ENCODE measurements at regions not wholly inside any gene's neighbourhood (a gene's known extent, or its start where the extent isn't known, plus 50 kb on each side); places are given as distances from the start of the nearest gene placed in this dataset.

GRCh38 chr15:81929557-81929956, 116.3 kb downstream of the MEX3B start:
- Histone ChIP-seq H4K91ac (ENCODE audit: low read depth, low read length) (no peak overlapping the region), H2AFZ (ENCODE audit: insufficient read depth, low read length, poor library complexity) (no peak overlapping the region), H3K9ac (ENCODE audit: low read length) (no peak overlapping the region), H3K27me3 (ENCODE audit: insufficient read depth, low read length) (no peaks in the 10 kb centered on the region), H2BK12ac (ENCODE audit: low read length) (no peak overlapping the region), H3K23ac (ENCODE audit: low read length) (no peak overlapping the region), H3K14ac (ENCODE audit: low read length) (no peak overlapping the region), H3K4me3 (ENCODE audit: low read depth, low read length) (no peak overlapping the region), H3K9me3 (ENCODE audit: insufficient read depth, low read depth, low read length) (peaks cover 1% of the 10 kb centered on the region), H3K36me3 (ENCODE audit: control insufficient read depth in 1 of 2, insufficient read depth in 2 of 2, low read length in 2 of 2) (no peaks in the 10 kb centered on the region), H3K79me2 (ENCODE audit: control insufficient read depth, insufficient read depth, low read length, poor library complexity) (no peaks in the 10 kb centered on the region), H2BK120ac (ENCODE audit: insufficient read depth, low read length, poor library complexity) (no peak overlapping the region), H3K79me1 (ENCODE audit: low read length) (no peaks in the 10 kb centered on the region), H2AK5ac (ENCODE audit: low read length) (no peak overlapping the region), H4K12ac (ENCODE audit: low read depth, low read length) (no peak overlapping the region), H3K4ac (ENCODE audit: low read depth, low read length) (no peak overlapping the region), H3K4me1 (ENCODE audit: control insufficient read depth in 1 of 2, insufficient read depth in 2 of 2, low read length in 2 of 2) (no peaks in the 10 kb centered on the region), H3K4me2 (ENCODE audit: low read length) (no peak overlapping the region), H3K27ac (ENCODE audit: low read depth, low read length) (no peak overlapping the region), H3K18ac (ENCODE audit: low read length) (no peak overlapping the region), H4K8ac (ENCODE audit: low read depth, low read length) (no peak overlapping the region), H2BK5ac (ENCODE audit: low read depth, low read length, poor library complexity) (no peak overlapping the region)
- DNase-seq: peak in 1 of 2 donors; percentile 51
- WGBS (ENCODE audit: extremely low coverage, insufficient coverage, insufficient read length): no CpG with 5 or more reads among the region's 3 CpGs

GRCh38 chr15:81926981-81927380, 118.8 kb downstream of the MEX3B start:
- Histone ChIP-seq H2AFZ (ENCODE audit: insufficient read depth, low read length, poor library complexity) (no peak overlapping the region), H3K36me3 (ENCODE audit: control insufficient read depth in 1 of 2, insufficient read depth in 2 of 2, low read length in 2 of 2) (no peaks in the 10 kb centered on the region), H3K27me3 (ENCODE audit: insufficient read depth, low read length) (no peaks in the 10 kb centered on the region), H4K12ac (ENCODE audit: low read depth, low read length) (no peak overlapping the region), H2BK5ac (ENCODE audit: low read depth, low read length, poor library complexity) (no peak overlapping the region), H2BK120ac (ENCODE audit: insufficient read depth, low read length, poor library complexity) (no peak overlapping the region), H4K8ac (ENCODE audit: low read depth, low read length) (no peak overlapping the region), H3K9ac (ENCODE audit: low read length) (no peak overlapping the region), H3K79me2 (ENCODE audit: control insufficient read depth, insufficient read depth, low read length, poor library complexity) (no peaks in the 10 kb centered on the region), H4K91ac (ENCODE audit: low read depth, low read length) (no peak overlapping the region), H3K79me1 (ENCODE audit: low read length) (no peaks in the 10 kb centered on the region), H3K27ac (ENCODE audit: low read depth, low read length) (no peak overlapping the region), H3K23ac (ENCODE audit: low read length) (no peak overlapping the region), H3K4me1 (ENCODE audit: control insufficient read depth in 1 of 2, insufficient read depth in 2 of 2, low read length in 2 of 2) (no peaks in the 10 kb centered on the region), H3K9me3 (ENCODE audit: insufficient read depth, low read depth, low read length) (peaks cover 1% of the 10 kb centered on the region), H3K4me2 (ENCODE audit: low read length) (no peak overlapping the region), H3K18ac (ENCODE audit: low read length) (no peak overlapping the region), H2BK12ac (ENCODE audit: low read length) (no peak overlapping the region), H2AK5ac (ENCODE audit: low read length) (no peak overlapping the region), H3K4ac (ENCODE audit: low read depth, low read length) (no peak overlapping the region), H3K4me3 (ENCODE audit: low read depth, low read length) (no peak overlapping the region), H3K14ac (ENCODE audit: low read length) (no peak overlapping the region)
- no CpG with 5 or more reads among the region's 6 CpGs for WGBS (ENCODE audit: extremely low coverage, insufficient coverage, insufficient read length)
- no peak for DNase-seq

- Histone ChIP-seq H3K27ac (ENCODE audit: low read depth, low read length) (no peak overlapping the region), H3K79me1 (ENCODE audit: low read length) (no peaks in the 10 kb centered on the region), H3K9me3 (ENCODE audit: insufficient read depth, low read depth, low read length) (peaks cover 3% of the 10 kb centered on the region), H3K23ac (ENCODE audit: low read length) (no peak overlapping the region), H3K4me3 (ENCODE audit: low read depth, low read length) (no peak overlapping the region), H3K9ac (ENCODE audit: low read length) (no peak overlapping the region), H4K91ac (ENCODE audit: low read depth, low read length) (no peak overlapping the region), H3K4ac (ENCODE audit: low read depth, low read length) (no peak overlapping the region), H2AFZ (ENCODE audit: insufficient read depth, low read length, poor library complexity) (no peak overlapping the region), H2BK120ac (ENCODE audit: insufficient read depth, low read length, poor library complexity) (no peak overlapping the region), H4K12ac (ENCODE audit: low read depth, low read length) (no peak overlapping the region), H2BK12ac (ENCODE audit: low read length) (no peak overlapping the region), H3K27me3 (ENCODE audit: insufficient read depth, low read length) (no peaks in the 10 kb centered on the region), H3K18ac (ENCODE audit: low read length) (no peak overlapping the region), H2AK5ac (ENCODE audit: low read length) (no peak overlapping the region), H2BK5ac (ENCODE audit: low read depth, low read length, poor library complexity) (no peak overlapping the region), H3K4me2 (ENCODE audit: low read length) (no peak overlapping the region), H3K79me2 (ENCODE audit: control insufficient read depth, insufficient read depth, low read length, poor library complexity) (no peaks in the 10 kb centered on the region), H4K8ac (ENCODE audit: low read depth, low read length) (no peak overlapping the region), H3K14ac (ENCODE audit: low read length) (no peak overlapping the region), H3K36me3 (ENCODE audit: control insufficient read depth in 1 of 2, insufficient read depth in 2 of 2, low read length in 2 of 2) (peaks cover 0 to 3% of the 10 kb centered on the region in 2 experiments), H3K4me1 (ENCODE audit: control insufficient read depth in 1 of 2, insufficient read depth in 2 of 2, low read length in 2 of 2) (no peaks in the 10 kb centered on the region)
- no CpG with 5 or more reads among the region's 4 CpGs for WGBS (ENCODE audit: extremely low coverage, insufficient coverage, insufficient read length)
- no peak for DNase-seq
These were observed 121.1 kb downstream of the MEX3B start for GRCh38 chr15:81924729-81925128.

- no peak overlapping the region for H3K4me3 ChIP-seq (ENCODE audit: low read depth, low read length)
- H3K9ac ChIP-seq (ENCODE audit: low read length): no peak overlapping the region
- H3K79me1 ChIP-seq (ENCODE audit: low read length): no peaks in the 10 kb centered on the region
- H4K12ac ChIP-seq (ENCODE audit: low read depth, low read length): no peak overlapping the region
- no peak overlapping the region for H2BK12ac ChIP-seq (ENCODE audit: low read length)
- no peak overlapping the region for H2BK120ac ChIP-seq (ENCODE audit: insufficient read depth, low read length, poor library complexity)
- H3K14ac ChIP-seq (ENCODE audit: low read length): no peak overlapping the region
- no peak for DNase-seq
- no peak overlapping the region for H3K4me2 ChIP-seq (ENCODE audit: low read length)
- no peak overlapping the region for H2BK5ac ChIP-seq (ENCODE audit: low read depth, low read length, poor library complexity)
- no peaks in the 10 kb centered on the region for H3K27me3 ChIP-seq (ENCODE audit: insufficient read depth, low read length)
- H3K27ac ChIP-seq (ENCODE audit: low read depth, low read length): no peak overlapping the region
- H4K91ac ChIP-seq (ENCODE audit: low read depth, low read length): no peak overlapping the region
- H4K8ac ChIP-seq (ENCODE audit: low read depth, low read length): no peak overlapping the region
- no CpG with 5 or more reads among the region's 4 CpGs for WGBS (ENCODE audit: extremely low coverage, insufficient coverage, insufficient read length)
- no peak overlapping the region for H2AFZ ChIP-seq (ENCODE audit: insufficient read depth, low read length, poor library complexity)
- no peak overlapping the region for H3K23ac ChIP-seq (ENCODE audit: low read length)
- H3K9me3 ChIP-seq (ENCODE audit: insufficient read depth, low read depth, low read length): peaks cover 9% of the 10 kb centered on the region
- no peak overlapping the region for H2AK5ac ChIP-seq (ENCODE audit: low read length)
- no peaks in the 10 kb centered on the region for H3K79me2 ChIP-seq (ENCODE audit: control insufficient read depth, insufficient read depth, low read length, poor library complexity)
- H3K36me3 ChIP-seq (ENCODE audit: control insufficient read depth in 1 of 2, insufficient read depth in 2 of 2, low read length in 2 of 2): peaks cover 0 to 6% of the 10 kb centered on the region in 2 experiments
- no peak overlapping the region for H3K18ac ChIP-seq (ENCODE audit: low read length)
- no peak overlapping the region for H3K4ac ChIP-seq (ENCODE audit: low read depth, low read length)
- no peaks in the 10 kb centered on the region for H3K4me1 ChIP-seq (ENCODE audit: control insufficient read depth in 1 of 2, insufficient read depth in 2 of 2, low read length in 2 of 2)
These were observed 122.1 kb downstream of the MEX3B start for GRCh38 chr15:81923561-81924350.
